ENCODE measurements at regions not wholly inside any gene's neighbourhood (a gene's known extent, or its start where the extent isn't known, plus 50 kb on each side); places are given as distances from the start of the nearest gene placed in this dataset.

- FAIRE-seq = no peak
- H3K27ac ChIP-seq (ENCODE audit: control insufficient read depth, insufficient read depth, low read length) = no peak overlapping the region
- no peaks in the 10 kb centered on the region for H4K20me1 ChIP-seq (ENCODE audit: control insufficient read depth, extremely low read depth, insufficient read depth, low read length)
- no peaks in the 10 kb centered on the region for H3K79me2 ChIP-seq (ENCODE audit: control insufficient read depth, insufficient read depth, low read length)
- no peaks in the 10 kb centered on the region for H3K4me1 ChIP-seq (ENCODE audit: control insufficient read depth, extremely low read depth, insufficient read depth, low read length)
- H3K4me3 ChIP-seq (ENCODE audit: control insufficient read depth in 2 of 3, extremely low read depth in 1 of 3, insufficient read depth in 2 of 3, low read depth in 1 of 3, low read length in 3 of 3) = no peak overlapping the region
- no peaks in the 10 kb centered on the region for H3K9me3 ChIP-seq (ENCODE audit: control insufficient read depth, low read depth, low read length)
- no peaks in the 10 kb centered on the region for H3K36me3 ChIP-seq (ENCODE audit: control insufficient read depth in 2 of 2, extremely low read depth in 1 of 2, insufficient read depth in 2 of 2, low read length in 2 of 2)
- dilution Hi-C loops (cut with MboI; ENCODE audit: extremely low pct_ligation_motif_present, low sequenced_read_pairs) = no loop called here
- no peak overlapping the region for H2AFZ ChIP-seq (ENCODE audit: control insufficient read depth, low read length)
- no peak for DNase-seq (ENCODE audit: low read depth, low spot score)
- H3K9ac ChIP-seq (ENCODE audit: control insufficient read depth, extremely low read depth, insufficient read depth, low read length) = no peak overlapping the region
- no peak for TF ChIP-seq EZH2 (IDR thresholded peaks at IDR 0.05; ENCODE audit: low read length)
- no peak for TF ChIP-seq CTCF (optimal IDR thresholded peaks at IDR 0.05 in 1 of 3, IDR thresholded peaks at IDR 0.05 in 1 of 3, conservative IDR thresholded peaks at IDR 0.05 in 1 of 3; ENCODE audit: extremely low read depth in 1 of 3, insufficient read depth in 2 of 3, low read length in 3 of 3)
- no peaks in the 10 kb centered on the region for H3K9me1 ChIP-seq (ENCODE audit: control insufficient read depth, extremely low read depth, insufficient read depth, low read length)
- H3K27me3 ChIP-seq (ENCODE audit: control insufficient read depth, extremely low read depth, insufficient read depth, low read length) = no peaks in the 10 kb centered on the region
- H3K4me2 ChIP-seq (ENCODE audit: control insufficient read depth, extremely low read depth, insufficient read depth, low read depth, low read length) = no peak overlapping the region
Measured at GRCh38 chr18:61703508-61703907, 189.3 kb downstream of the RNF152 start.

- dilution Hi-C loops (cut with MboI; ENCODE audit: extremely low pct_ligation_motif_present, low sequenced_read_pairs) = no loop called here
- no peaks in the 10 kb centered on the region for H3K79me2 ChIP-seq (ENCODE audit: control insufficient read depth, insufficient read depth, low read length)
- FAIRE-seq = peak; percentile 17
Measured at GRCh38 chr18:61702007-61702406, 190.8 kb downstream of the RNF152 start.

More at GRCh38 chr18:61702007-61702406, 190.8 kb downstream of the RNF152 start:
- H3K36me3 ChIP-seq (ENCODE audit: control insufficient read depth in 2 of 2, extremely low read depth in 1 of 2, insufficient read depth in 2 of 2, low read length in 2 of 2) = no peaks in the 10 kb centered on the region
- no peak overlapping the region for H3K9ac ChIP-seq (ENCODE audit: control insufficient read depth, extremely low read depth, insufficient read depth, low read length)
- peak overlapping the region; percentile 44 for H2AFZ ChIP-seq (ENCODE audit: control insufficient read depth, low read length)
- no peak for TF ChIP-seq CTCF (optimal IDR thresholded peaks at IDR 0.05 in 1 of 3, IDR thresholded peaks at IDR 0.05 in 1 of 3, conservative IDR thresholded peaks at IDR 0.05 in 1 of 3; ENCODE audit: extremely low read depth in 1 of 3, insufficient read depth in 2 of 3, low read length in 3 of 3)
- TF ChIP-seq EZH2 (IDR thresholded peaks at IDR 0.05; ENCODE audit: low read length) = no peak
- H3K27ac ChIP-seq (ENCODE audit: control insufficient read depth, insufficient read depth, low read length) = no peak overlapping the region
- no peaks in the 10 kb centered on the region for H3K9me1 ChIP-seq (ENCODE audit: control insufficient read depth, extremely low read depth, insufficient read depth, low read length)
- no peak for DNase-seq (ENCODE audit: low read depth, low spot score)
- H3K9me3 ChIP-seq (ENCODE audit: control insufficient read depth, low read depth, low read length) = no peaks in the 10 kb centered on the region
- H4K20me1 ChIP-seq (ENCODE audit: control insufficient read depth, extremely low read depth, insufficient read depth, low read length) = no peaks in the 10 kb centered on the region
- no peak overlapping the region for H3K4me2 ChIP-seq (ENCODE audit: control insufficient read depth, extremely low read depth, insufficient read depth, low read depth, low read length)
- no peaks in the 10 kb centered on the region for H3K4me1 ChIP-seq (ENCODE audit: control insufficient read depth, extremely low read depth, insufficient read depth, low read length)
- no peak overlapping the region for H3K4me3 ChIP-seq (ENCODE audit: control insufficient read depth in 2 of 3, extremely low read depth in 1 of 3, insufficient read depth in 2 of 3, low read depth in 1 of 3, low read length in 3 of 3)
- no peaks in the 10 kb centered on the region for H3K27me3 ChIP-seq (ENCODE audit: control insufficient read depth, extremely low read depth, insufficient read depth, low read length)

All from keratinocyte (primary cell).